CD14-positive monocyte (primary cell): ENCODE measurements at regions not wholly inside any gene's neighbourhood (a gene's known extent, or its start where the extent isn't known, plus 50 kb on each side); places are given as distances from the start of the nearest gene placed in this dataset.

ENCODE experiments used
- DNase-seq, 3 donors: peaks; one replicate each; pipeline ENCODE4 v3.0.0-alpha.2; 2011 to 2022
- H2AFZ ChIP-seq: 2 replicates; pipeline ENCODE4 v1.6.0; 2012; ENCODE audit warnings: mild to moderate bottlenecking, low read depth, low read length, inconsistent platforms; ENCODE audit not compliant: insufficient read depth, poor library complexity, severe bottlenecking
- H3K27ac ChIP-seq, 2 donors: 1 replicate in 1 of 2; 2 replicates in 1 of 2; pipeline ENCODE4 v1.5.1; 2012 to 2013; ENCODE audit warnings: low read length in 2 of 2, control low read depth in 1 of 2, inconsistent platforms in 1 of 2, low read depth in 1 of 2, mild to moderate bottlenecking in 1 of 2
- H3K27me3 ChIP-seq, 2 donors: one replicate each; pipeline versions ENCODE4 v1.6.0 to v1.6.1; 2011 to 2013; ENCODE audit warnings: low read length in 2 of 2; ENCODE audit not compliant: control insufficient read depth in 2 of 2, insufficient read depth in 2 of 2
- H3K36me3 ChIP-seq, 2 donors: replicated peaks in 1 of 2; 1 replicate in 1 of 2; 2 replicates in 1 of 2; pipeline versions ENCODE4 v1.5.1 to v1.6.1; 2012 to 2013; ENCODE audit warnings: low read length in 2 of 2, control low read depth in 1 of 2, inconsistent platforms in 1 of 2, mild to moderate bottlenecking in 1 of 2; ENCODE audit not compliant: insufficient read depth in 2 of 2, control insufficient read depth in 1 of 2
- H3K4me1 ChIP-seq, 2 donors: 1 replicate in 1 of 2; 2 replicates in 1 of 2; pipeline versions ENCODE4 v1.5.1 to v1.6.1; 2012 to 2013; ENCODE audit warnings: low read length in 2 of 2, control low read depth in 1 of 2, inconsistent platforms in 1 of 2, mild to moderate bottlenecking in 1 of 2, moderate library complexity in 1 of 2; ENCODE audit not compliant: insufficient read depth in 2 of 2, control insufficient read depth in 1 of 2
- H3K4me2 ChIP-seq: replicated peaks from 2 replicates; pipeline ENCODE3; 2012; ENCODE audit warnings: low read length, moderate library complexity, mild to moderate bottlenecking; ENCODE audit not compliant: poor library complexity, severe bottlenecking; ENCODE audit errors: extremely low read depth
- H3K4me3 ChIP-seq, 3 experiments: fragments of 200-600 bp in 1 of 3; sonication (generic) in 1 of 3; replicated peaks in 1 of 3; 1 replicate in 2 of 3; 2 replicates in 1 of 3; pipeline ENCODE4 v1.5.1; 2011 to 2013; ENCODE audit warnings: low read length in 3 of 3, mild to moderate bottlenecking in 3 of 3, control low read depth in 2 of 3, low read depth in 2 of 3, inconsistent platforms in 1 of 3, moderate library complexity in 1 of 3
- H3K79me2 ChIP-seq: 2 replicates; pipeline ENCODE4 v1.6.0; 2012; ENCODE audit warnings: mild to moderate bottlenecking, control low read depth, inconsistent platforms, low read length, moderate library complexity; ENCODE audit not compliant: insufficient read depth
- H3K9ac ChIP-seq: 2 replicates; pipeline ENCODE4 v1.6.0; 2017; ENCODE audit warnings: low read length, mild to moderate bottlenecking; ENCODE audit not compliant: insufficient read depth, poor library complexity, severe bottlenecking
- H3K9me3 ChIP-seq, 2 donors: replicated peaks in 1 of 2; 1 replicate in 1 of 2; 2 replicates in 1 of 2; pipeline versions ENCODE4 v1.5.1 to v1.6.1; 2012 to 2013; ENCODE audit warnings: low read length in 2 of 2, control low read depth in 1 of 2; ENCODE audit not compliant: control insufficient read depth in 1 of 2, insufficient read depth in 1 of 2
- H4K20me1 ChIP-seq: 2 replicates; pipeline ENCODE4 v1.6.0; 2012; ENCODE audit warnings: mild to moderate bottlenecking, low read length, control low read depth, moderate library complexity; ENCODE audit not compliant: insufficient read depth
- H3K27ac Mint-ChIP-seq, 7 donors: one replicate each; pipeline ENCODE4 v1.8.0; 2020; ENCODE audit warnings: mild to moderate bottlenecking in 7 of 7, mixed read lengths in 7 of 7, moderate library complexity in 6 of 7, inconsistent platforms in 2 of 7
- H3K27me3 Mint-ChIP-seq, 3 donors: one replicate each; pipeline ENCODE4 v1.8.0; 2021 to 2022; ENCODE audit warnings: low read depth in 3 of 3, mild to moderate bottlenecking in 3 of 3, mixed read lengths in 3 of 3, moderate library complexity in 3 of 3, inconsistent platforms in 1 of 3
- H3K36me3 Mint-ChIP-seq, 2 donors: one replicate each; pipeline ENCODE4 v1.8.0; 2020; ENCODE audit warnings: mixed read lengths in 2 of 2, inconsistent platforms in 1 of 2, mild to moderate bottlenecking in 1 of 2
- H3K4me1 Mint-ChIP-seq: one replicate; pipeline ENCODE4 v1.8.0; 2020; ENCODE audit warnings: mild to moderate bottlenecking, mixed read lengths
- H3K4me3 Mint-ChIP-seq, 2 donors: one replicate each; pipeline ENCODE4 v1.8.0; 2020; ENCODE audit warnings: mild to moderate bottlenecking in 2 of 2, mixed read lengths in 2 of 2, moderate library complexity in 1 of 2
- H3K9me3 Mint-ChIP-seq, 7 donors: one replicate each; pipeline ENCODE4 v1.8.0; 2020 to 2022; ENCODE audit warnings: mixed read lengths in 7 of 7, mild to moderate bottlenecking in 6 of 7, moderate library complexity in 6 of 7, inconsistent platforms in 2 of 7
- CTCF ChIP-seq: fragments of 200-600 bp; IDR thresholded peaks from one replicate; pipeline ENCODE4 v1.8.0; 2022; ENCODE audit warnings: antibody characterized with exemption, mild to moderate bottlenecking
- WGBS: methylation state at CpG from one replicate; pipeline ENCODE4 v1.1.5; 2013; ENCODE audit warnings: missing lambda C conversion rate; ENCODE audit not compliant: insufficient coverage; 5-methylcytosine and 5-hydroxymethylcytosine counted together
- intact Hi-C, 2 donors: fragments of 100-400 bp; cut with micrococcal nuclease; formaldehyde crosslinking; loops; one replicate each; pipeline versions ENCODE4 v1.15.0 to v1.15.1; 2023

- Histone ChIP-seq H3K27me3 (no peaks in the 10 kb centered on the region), H3K4me3 (no peak overlapping the region), H2AFZ (no peak overlapping the region), H3K4me2 (no peak overlapping the region), H4K20me1 (no peaks in the 10 kb centered on the region), H3K36me3 (no peaks in the 10 kb centered on the region), H3K27ac (no peak overlapping the region), H3K9me3 (no peaks in the 10 kb centered on the region), H3K79me2 (no peaks in the 10 kb centered on the region), H3K9ac (no peak overlapping the region), H3K4me1 (no peaks in the 10 kb centered on the region)
- WGBS, result no CpG with 5 or more reads among the region's 1 CpG
- Mint-ChIP-seq H3K36me3 (no peaks in the 10 kb centered on the region), H3K9me3 (peaks cover 0 to 3% (median 0%) of the 10 kb centered on the region in 7 donors), H3K4me1 (no peaks in the 10 kb centered on the region), H3K4me3 (no peak overlapping the region), H3K27me3 (peaks cover 0 to 3% (median 0%) of the 10 kb centered on the region in 3 donors), H3K27ac (no peak overlapping the region)
- DNase-seq, result no peak
- intact Hi-C loops, result no loop called here
- TF ChIP-seq CTCF, result no peak
These were observed 230.4 kb downstream of the CMPK2 start for GRCh38 chr2:6635296-6635695.

GRCh38 chr2:6637330-6637729 lies 228.4 kb downstream of the CMPK2 start:
- H4K20me1 ChIP-seq, result no peaks in the 10 kb centered on the region
- DNase-seq, result no peak
- H3K79me2 ChIP-seq, result no peaks in the 10 kb centered on the region
- no peaks in the 10 kb centered on the region for H3K9me3 ChIP-seq
- intact Hi-C loops, result no loop called here
- no peaks in the 10 kb centered on the region for H3K27me3 ChIP-seq
- H3K36me3 ChIP-seq, result no peaks in the 10 kb centered on the region
- H2AFZ ChIP-seq, result no peak overlapping the region
- H3K27ac ChIP-seq, result no peak overlapping the region
- no CpG with 5 or more reads among the region's 2 CpGs for WGBS
- Mint-ChIP-seq H3K27me3 (peaks cover 0 to 3% (median 0%) of the 10 kb centered on the region in 3 donors), H3K4me1 (no peaks in the 10 kb centered on the region), H3K9me3 (peaks cover 0 to 6% (median 0%) of the 10 kb centered on the region in 7 donors), H3K27ac (no peak overlapping the region), H3K4me3 (no peak overlapping the region), H3K36me3 (no peaks in the 10 kb centered on the region)
- TF ChIP-seq CTCF, result no peak
- no peak overlapping the region for H3K9ac ChIP-seq
- H3K4me1 ChIP-seq, result no peaks in the 10 kb centered on the region
- H3K4me2 ChIP-seq, result no peak overlapping the region
- H3K4me3 ChIP-seq, result no peak overlapping the region
